HG02610 (cell line): ENCODE measurements at regions not wholly inside any gene's neighbourhood (a gene's known extent, or its start where the extent isn't known, plus 50 kb on each side); places are given as distances from the start of the nearest gene placed in this dataset.
A peak's percentile ranks its signal among the peaks of the same experiment; 100 is the strongest.

Source experiments
- ATAC-seq: cut with Tn5 transposase; IDR thresholded peaks from one replicate; pipeline ENCODE4 v1.9.1; 2021; ENCODE audit warnings: mild to moderate bottlenecking, moderate library complexity; ENCODE audit not compliant: unreplicated experiment

DNA sequence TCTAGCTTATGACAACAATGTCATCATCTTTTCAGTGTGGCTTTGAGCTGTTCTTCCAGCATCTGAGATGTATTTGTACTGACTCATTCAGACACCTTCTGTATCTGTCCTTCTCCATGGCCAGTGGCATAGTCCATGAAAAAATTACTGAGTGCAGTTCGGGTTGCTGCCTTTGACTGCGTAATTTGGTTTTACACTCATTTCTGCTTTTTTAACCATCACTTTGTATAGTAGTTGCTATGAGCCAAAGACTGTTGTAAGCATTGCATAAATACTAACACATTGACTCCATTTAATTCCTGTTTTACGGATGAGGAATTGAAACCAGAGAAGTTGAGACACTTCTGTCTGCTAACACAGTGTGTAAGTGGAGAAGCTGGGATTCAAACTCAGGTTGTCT lies 190.7 kb upstream of the MID1 start:
- ATAC-seq, result no peak

DNA sequence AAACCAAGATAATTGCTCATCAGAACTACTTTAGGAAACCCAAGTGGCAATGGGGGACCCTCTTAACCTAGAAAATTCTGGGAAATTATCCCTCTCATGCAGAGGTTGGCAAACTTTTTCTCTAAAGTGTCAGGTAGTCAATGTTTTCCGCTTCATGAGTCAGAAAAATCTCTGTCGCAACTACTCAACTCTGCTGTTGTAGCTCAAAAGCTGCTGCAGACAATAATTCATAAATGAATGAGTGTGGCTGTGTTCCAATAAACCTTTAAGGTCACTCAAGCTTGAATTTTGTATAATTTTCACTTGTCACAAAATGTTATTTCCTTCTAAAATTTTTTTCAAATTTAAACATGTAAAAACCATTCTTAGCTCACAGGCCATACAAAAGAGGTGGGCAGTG lies 193.4 kb upstream of the MID1 start:
- ATAC-seq, result no peak

DNA sequence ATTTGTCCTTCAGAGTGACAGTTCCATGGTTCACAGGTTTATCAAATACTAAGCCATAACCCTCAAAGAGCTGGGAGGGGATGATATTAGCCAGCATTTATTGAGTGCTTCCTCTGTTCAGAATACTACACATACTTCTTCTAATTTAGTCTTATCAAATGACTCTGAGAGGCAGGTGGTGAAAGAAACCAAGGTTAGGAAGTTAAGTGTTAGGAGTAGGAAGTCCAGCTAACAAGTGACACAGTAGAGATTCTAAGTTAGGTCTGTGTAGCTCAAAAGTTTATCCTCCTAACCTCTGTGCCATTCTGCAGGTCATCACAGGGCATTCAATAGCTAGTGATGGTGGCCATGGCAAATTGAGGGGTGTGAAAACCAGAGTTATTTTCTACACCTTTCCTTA lies 198.3 kb upstream of the MID1 start:
- no peak for ATAC-seq

DNA sequence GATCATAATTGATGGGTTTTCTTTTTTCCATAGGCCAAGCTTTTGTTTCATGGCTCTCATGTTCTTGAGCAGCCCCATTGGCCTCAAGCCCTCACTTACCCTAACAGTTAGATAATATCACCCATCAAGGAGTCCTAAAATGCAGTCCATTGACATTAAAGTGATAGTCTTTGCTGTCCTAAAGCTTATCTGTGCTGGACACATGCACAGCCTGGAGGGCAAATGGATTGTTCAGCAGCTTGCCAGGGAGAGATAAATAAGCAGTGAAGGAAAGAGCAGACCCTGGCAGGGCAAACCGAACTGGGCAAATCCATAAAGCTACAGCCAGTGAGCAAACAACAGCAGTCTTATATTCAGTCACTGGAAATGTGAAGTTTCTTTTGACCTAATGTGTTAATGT lies 199.6 kb upstream of the MID1 start:
- ATAC-seq, result no peak

DNA sequence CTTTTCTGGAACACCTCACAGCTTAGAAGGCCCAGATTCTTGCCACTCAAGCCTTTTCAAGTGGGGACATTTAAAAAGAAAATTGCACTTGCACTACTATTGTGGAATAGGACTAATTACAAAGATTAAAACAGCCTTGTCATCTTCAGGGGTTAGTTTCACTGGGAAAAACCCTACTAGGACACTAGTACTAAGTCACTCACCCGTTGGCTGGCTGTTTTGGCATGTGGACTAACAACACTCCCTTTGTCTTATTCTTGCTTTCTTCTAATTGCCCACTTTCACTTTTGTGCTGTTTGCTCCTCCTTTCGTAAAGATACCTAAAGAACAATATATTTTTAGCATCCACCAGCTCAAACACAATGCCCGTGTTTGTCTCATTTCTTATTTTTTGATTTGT lies 200.9 kb upstream of the MID1 start:
- no peak for ATAC-seq

DNA sequence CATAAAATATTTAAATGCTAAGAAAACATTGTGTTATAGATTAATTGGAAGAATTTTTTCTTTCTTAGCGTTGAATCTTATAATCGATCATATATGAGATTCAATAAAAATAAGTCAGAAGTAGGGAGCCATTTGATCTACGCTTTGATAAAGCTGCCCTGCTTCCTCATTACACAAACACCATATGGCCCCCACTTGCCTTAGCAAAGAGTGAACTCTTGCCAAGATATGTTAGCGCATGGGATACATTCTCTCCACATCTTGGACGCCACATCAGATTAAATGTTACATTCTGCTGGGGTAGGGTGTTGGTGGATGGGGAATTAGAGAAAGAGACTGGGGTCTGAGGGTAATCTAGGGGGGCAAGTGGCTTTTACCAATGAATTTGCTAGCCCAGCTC lies 207.7 kb upstream of the MID1 start:
- no peak for ATAC-seq

DNA sequence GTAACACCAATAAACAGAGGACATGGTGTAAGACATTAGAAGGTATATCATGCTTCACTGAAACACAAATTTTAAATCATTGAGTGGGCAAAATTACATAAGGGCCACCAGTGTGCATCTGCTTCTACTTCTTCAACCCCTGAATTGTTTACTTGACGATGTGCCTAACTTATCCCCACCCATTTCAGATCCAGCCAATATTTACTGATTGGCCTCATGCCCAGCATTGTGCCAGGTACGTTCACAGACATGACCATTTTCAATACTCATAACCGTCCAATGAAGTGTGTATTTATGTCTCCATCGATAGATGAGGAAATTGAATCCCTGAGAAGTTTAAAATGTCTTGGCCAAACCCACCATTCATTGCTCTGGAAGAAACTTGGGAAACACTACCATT lies 208.3 kb upstream of the MID1 start:
- no peak for ATAC-seq

DNA sequence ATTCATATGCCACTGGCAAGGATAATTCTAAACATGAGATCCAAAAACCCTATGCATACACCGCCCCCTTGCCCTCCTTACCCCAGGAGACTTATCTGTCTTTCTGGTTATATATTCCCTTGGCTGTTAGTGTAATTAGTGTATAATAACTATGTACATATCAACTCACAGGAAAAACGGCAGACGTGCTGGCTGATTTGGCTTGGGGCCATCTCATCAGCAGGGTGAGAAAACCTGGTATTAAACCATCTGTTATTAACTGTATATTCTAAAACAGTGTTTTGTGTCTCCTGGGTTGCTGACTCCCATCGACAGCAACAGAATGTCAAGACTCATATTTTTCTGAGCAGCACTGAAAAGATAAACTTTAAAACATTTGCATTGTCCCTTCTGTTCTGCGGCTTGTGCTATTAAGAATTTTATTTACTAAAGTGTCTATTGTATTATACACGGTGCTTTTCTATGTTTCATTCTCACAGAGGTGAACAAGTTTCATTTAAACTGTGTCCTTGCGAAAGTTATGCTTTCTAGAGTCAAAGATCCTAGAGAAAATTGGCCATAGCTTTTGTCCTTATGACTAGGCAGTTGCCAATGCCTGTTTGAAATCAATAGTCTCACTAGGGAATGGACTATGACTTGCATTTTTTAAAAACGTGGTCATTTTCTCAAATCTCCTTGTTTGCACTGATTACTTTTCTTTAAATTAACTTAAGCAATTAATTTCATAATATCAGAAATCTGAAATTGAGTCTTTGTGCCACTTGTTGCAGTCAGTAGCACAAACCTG lies 211.5 kb upstream of the MID1 start:
- ATAC-seq, result no peak

DNA sequence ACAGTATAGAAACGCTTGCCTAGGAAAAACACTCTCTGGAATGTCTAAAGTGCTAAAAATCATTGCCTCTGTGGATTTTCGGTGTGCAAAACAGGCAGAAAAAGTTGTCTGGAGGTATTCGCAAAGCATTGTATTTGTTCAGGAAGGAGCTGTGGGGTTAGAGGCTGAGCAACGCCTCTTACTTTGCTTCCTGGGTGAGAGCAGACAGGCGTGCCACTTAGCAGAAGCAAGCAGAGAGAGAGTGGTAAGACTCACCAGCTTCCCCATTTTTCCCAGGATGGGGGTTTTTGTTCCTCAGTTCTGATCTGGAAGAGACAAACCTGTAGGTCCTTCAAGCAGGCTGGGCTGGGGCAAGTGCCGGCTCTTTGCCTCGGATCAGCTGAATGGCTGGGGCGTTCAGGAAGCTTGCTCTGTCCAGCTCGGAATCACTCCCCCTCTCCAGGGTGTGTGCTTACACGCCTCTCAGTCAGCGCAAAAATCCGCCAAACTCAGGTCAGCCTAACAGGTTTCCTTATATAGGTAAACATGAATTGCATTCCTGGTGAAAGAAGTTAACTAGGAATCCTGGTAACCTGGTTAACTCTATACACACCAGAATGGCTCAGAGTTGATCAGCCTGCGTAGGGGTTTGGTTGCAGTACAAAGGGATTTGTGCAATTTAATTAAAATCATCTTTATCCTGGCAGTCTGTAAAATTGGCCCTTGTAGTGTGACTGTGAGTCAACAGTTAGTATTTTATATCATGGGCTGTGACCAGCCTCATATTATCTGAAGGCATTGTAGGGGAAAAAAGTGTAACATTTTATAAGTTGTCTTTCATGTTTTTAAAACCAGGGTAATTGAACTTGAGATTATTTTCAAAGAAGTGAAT lies 213.1 kb upstream of the MID1 start:
- no peak for ATAC-seq

DNA sequence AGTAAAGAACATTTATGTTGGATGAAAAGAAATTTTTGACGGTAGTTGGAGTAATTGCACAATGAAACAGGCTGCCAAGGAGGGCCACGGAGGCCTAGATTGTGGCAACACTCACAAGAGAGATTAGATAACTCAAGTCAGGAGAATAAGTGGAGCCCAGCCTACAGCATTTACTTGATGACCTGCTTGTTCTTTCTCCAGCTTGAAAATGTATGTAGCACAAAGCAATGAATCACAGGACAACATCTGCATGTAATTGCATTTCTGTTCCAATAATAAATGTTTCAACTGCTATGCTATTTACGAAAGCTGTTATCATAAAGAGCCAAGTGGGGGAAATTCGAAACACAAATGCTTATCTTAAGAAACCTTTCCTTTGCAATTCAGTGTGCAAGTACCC lies 221.2 kb upstream of the MID1 start:
- ATAC-seq, result no peak

DNA sequence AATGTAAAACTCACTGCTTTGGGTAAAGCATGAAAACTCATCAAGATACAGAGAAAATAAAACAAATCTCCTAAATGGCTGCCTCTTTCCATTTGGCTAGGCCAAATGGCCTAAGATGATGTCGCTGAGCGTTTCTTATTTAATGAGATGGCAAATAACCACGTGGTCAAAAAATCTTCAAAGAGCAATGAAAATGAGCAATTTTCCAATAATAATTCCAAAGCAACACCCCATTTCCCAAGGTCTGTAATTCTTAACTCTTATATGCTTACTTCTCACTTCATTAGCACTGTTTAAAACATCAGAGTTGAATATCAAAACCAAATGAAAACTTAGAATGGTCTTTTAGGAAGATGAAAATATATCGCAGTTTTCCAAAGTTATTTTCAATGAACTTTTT lies 222.3 kb upstream of the MID1 start:
- no peak for ATAC-seq

DNA sequence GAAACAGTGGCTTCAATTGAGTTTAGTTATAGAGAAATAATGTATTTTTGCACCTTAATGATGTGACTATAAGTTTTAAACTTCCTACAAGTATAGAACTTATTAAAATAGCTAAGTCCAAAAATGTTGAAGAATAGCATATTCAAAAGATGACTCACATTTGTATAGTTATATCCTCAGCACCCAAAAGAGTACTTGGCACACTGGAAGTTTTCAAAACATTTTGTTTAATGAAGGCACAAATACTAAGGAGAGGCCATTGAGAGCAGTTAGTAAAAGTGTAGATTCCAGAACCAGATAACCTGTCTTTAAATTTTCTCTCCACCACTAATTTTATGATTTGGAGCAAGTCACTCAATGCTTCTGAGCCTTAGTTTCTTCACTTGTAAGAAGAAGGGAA lies 226.9 kb upstream of the MID1 start:
- ATAC-seq, result no peak

DNA sequence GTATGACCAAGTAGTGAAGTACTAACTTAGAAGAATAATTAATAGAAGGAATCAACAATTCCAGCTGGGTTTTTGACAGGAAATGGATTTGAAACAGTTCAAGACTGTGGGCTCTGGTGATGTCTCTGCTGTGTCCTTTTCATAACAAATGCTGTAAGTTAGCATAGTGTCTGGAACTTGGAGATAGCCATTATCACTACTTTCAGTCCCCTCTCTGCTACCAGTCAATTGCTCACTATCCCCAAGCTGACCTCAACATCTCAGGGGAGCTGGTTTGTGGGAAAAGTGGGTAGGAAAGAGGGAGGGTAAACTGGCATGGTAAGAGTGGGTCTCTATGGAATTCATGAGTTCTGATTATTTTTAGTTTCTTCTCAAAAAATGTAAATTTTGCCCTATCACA lies 231.4 kb upstream of the MID1 start:
- ATAC-seq, result no peak

DNA sequence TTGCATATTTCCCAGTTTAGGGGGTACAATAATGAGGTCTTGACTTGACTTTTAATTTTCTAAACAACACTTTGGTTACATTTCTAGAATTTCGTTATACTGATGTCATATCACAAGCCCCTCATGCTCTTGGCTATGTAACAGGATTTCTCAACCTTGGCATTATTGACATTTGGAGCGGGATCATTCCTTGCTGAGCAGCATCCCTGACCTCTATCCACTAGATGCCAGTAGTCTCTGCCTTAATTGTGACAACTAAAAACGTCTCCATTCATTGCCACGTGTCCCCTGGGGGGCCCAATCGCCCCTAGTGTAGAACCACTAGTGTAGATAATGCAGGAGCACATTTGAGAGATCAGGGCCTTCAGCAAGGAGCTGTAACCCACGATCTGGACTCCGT lies 234.2 kb upstream of the MID1 start:
- ATAC-seq, result no peak

DNA sequence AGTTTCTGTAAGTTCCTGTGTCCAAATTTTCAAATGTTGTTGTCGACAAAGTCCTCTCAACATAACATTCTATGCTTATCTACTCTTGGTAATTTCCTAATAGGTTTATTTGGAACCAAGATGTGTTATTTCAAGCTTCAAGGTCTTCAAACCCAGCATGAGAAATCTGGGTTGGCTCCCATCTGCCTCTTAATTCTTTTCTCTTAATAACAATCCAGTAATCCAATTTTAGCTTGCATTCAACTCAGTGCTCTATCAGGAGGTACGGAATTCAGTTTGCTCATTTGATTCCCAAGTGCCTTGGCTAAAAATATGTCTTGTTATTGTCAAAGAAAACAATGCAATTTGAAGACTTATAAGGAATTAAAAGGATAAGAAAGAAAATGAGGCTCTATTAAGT lies 235.5 kb upstream of the MID1 start:
- no peak for ATAC-seq

DNA sequence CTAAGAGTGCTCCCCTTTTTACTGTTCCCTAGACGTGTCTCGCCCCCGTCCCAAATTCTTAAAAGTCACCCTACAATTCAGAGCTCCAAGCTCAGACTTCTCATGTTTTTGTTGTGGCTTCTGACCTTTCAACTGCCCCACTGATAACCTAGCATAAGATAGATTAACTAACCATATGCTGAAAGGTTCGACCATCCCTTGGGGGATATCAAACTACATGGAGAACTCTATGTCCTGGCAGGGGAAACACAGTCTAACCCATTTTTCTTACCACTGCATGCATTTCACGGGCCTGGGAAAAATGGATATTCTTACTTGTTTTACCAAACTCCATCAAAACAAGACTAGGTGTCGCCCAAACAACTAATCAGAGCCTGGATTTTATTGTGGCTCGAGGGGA lies 236.4 kb upstream of the MID1 start:
- ATAC-seq, result no peak

DNA sequence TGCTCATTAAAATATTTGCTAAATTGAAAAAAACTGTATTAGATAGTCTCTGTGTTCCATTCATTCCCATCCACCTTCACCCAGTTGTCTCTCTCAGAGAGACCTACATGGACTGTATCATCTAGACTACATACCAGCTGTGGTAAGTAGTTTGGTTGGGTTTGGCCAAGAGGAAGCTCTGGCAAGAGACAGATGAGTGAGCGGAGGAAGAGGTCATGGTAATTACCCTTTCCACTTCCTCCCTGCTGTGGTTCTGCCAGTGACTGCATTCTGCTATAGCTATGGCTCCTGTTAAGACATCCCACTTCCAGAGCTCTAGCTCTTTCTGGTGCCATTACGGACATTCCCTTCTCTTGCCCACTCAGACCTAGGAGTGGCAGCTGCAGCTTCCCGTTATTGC lies 239.0 kb upstream of the MID1 start:
- ATAC-seq, result peak; percentile 48

DNA sequence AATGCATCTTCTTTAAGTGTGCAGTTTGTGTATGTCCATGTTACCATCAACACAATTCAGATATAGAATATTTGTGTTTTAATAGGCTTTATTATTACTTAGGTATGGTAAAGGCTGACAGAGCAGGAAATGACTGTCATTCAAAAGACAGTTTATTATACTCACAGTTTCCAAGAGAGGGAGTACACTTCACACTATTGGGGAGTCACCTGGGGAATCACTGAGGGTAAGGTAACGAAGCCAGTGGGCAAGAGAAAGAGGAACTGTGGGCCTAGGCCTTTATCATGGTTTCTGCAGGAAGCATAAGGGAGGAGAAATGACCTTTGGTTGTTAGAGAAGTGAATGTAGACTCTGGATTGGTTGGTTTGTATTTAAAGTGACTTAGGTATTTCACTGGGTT lies 235.1 kb upstream of the HCCS start:
- ATAC-seq, result peak; percentile 68

DNA sequence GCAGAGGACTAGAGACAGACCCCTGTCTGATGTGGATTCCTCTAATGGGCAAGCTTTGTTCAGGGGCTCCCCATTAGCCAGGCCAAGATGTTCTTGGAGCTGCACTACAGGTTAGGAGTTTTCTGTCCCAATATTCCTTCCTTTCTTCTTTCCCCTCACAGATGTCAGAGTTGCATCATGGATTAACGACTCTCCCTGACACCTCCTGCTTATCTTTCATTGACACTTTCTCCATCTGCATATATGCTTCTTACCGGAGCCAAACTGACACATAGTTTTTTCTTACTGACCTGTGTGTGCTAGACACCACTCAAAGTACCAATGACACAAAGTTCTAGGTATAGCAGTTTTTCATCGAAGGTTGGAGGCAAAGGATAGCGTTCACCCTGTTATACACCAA lies 228.6 kb upstream of the HCCS start:
- ATAC-seq, result no peak

DNA sequence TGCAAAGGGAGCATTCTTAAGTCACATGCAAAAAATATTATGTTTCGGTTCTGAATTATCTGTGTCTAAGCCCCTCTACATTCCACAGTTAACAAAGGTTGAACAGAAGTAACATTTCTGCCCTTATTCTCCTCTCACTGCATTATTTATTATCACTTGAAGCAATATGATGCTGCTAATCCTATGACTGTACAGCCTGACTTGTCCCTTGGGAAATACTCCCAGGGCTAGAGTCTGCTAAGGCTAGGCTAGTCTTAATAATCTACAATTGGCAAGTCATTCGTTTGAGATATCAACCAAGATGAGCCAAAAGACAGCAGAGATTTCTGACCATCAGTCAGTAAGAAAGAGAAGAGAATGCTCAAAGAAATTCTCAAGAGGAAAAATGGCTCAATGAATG lies 226.9 kb upstream of the HCCS start:
- ATAC-seq, result no peak

DNA sequence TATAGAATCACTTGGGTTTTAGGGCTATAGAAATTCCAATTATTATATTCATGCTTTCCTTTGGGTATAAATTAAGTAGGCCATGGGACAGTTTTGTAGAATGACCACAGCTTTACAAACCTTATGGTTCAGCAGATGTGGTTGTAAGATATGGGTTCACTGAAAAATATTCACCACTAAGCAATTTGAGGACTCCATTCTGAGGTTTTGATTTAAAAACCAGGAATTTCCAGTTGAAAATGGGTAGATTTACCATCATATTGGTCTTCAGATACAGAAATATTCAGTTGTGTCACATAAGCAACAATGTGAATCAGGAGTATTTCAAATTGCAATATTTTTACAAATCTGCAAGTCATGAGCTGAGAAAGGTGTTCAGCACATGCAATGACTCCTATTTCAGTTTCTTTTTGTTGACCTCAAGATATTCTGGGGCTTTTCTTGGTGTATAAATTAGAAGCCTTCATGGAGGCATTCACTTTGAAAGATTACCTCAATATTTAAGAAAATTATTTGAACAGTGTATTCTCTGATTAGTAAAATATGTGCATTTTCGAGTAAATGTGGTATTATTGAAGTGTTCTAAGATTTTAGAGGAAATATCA lies 218.4 kb upstream of the HCCS start:
- no peak for ATAC-seq

DNA sequence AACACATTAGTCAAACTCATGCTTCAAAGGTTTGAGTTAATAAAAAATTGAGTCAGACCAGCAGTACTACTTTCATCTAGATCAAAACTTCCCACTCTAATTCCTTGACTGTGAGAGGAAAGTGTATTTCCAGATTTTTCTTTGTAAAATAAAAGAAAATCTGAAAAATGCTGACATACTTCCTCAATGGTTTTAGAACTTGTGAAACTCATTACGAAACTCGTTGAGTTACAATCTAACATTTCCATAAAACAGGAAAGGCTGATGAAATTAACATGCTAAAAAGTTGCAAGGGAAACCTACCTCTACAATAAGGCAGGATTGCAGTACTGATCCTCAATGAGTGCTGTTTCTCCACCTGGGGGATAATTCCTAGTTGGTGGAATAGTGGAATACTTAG lies 217.8 kb upstream of the HCCS start:
- no peak for ATAC-seq
